ENCODE measurements at regions not wholly inside any gene's neighbourhood (a gene's known extent, or its start where the extent isn't known, plus 50 kb on each side); places are given as distances from the start of the nearest gene placed in this dataset.

DNA sequence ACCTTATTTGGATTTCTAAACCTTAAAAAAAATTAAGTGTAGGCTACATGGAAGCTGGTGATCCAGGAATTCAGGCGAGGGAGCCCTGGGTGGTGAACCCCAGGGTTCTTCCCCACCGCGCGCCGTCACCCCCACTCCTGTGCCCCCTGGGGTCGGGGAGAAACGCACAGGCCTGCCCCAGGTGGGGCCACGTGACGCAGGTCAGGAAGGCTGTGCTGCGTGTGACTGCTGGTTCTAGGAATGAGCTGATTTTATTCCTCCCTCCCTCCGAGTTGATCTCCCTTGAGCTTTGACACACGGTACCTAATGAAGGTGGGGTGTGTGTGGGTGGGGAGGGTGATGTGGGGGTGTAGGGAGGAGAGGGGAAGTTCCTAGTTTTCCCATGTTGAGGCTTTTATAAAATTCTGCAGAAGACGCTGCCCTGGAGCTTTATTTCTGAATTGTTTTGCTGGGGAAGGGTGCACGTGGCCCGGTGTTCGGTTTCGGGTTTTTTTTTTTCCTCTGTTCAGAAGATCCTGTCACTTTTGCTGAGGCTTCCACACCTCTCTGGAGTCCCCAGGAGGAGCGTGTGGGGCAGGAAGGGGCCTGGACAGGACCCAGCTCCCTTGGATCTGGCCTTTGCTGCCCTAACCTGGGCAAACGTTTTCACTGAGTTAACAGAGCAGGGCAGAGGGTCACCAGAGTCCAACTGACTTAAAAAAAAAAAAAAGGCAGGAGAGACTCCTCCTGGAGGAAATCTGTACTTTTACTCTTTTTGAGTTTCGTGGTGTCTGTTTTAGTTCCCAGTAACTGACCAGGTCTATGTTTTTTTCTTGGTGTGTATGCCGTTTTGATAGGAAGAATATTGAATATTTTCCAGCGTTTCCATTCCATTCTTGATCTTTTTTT, 55.8 kb upstream of the GSE1 start:
- TF ChIP-seq, protein P1, sequence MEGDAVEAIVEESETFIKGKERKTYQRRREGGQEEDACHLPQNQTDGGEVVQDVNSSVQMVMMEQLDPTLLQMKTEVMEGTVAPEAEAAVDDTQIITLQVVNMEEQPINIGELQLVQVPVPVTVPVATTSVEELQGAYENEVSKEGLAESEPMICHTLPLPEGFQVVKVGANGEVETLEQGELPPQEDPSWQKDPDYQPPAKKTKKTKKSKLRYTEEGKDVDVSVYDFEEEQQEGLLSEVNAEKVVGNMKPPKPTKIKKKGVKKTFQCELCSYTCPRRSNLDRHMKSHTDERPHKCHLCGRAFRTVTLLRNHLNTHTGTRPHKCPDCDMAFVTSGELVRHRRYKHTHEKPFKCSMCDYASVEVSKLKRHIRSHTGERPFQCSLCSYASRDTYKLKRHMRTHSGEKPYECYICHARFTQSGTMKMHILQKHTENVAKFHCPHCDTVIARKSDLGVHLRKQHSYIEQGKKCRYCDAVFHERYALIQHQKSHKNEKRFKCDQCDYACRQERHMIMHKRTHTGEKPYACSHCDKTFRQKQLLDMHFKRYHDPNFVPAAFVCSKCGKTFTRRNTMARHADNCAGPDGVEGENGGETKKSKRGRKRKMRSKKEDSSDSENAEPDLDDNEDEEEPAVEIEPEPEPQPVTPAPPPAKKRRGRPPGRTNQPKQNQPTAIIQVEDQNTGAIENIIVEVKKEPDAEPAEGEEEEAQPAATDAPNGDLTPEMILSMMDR (IDR thresholded peaks at IDR 0.05): peak in 3 of 4 experiments; percentile 10 to 30 (median 19)
- no peak for TF ChIP-seq POLR2A (IDR thresholded peaks at IDR 0.05)

All from uterus (tissue), 2 donors.